Muscle layer of colon (tissue), 2 donors: ENCODE measurements at regions not wholly inside any gene's neighbourhood (a gene's known extent, or its start where the extent isn't known, plus 50 kb on each side); places are given as distances from the start of the nearest gene placed in this dataset.

Source experiments
- H3K27ac ChIP-seq: one replicate; pipeline ENCODE4 v1.7.0; 2013; ENCODE audit warnings: low read depth, mild to moderate bottlenecking, low read length, moderate library complexity
- H3K27me3 ChIP-seq, 2 donors: one replicate each; pipeline ENCODE4 v1.7.0; 2013; ENCODE audit warnings: low read length in 2 of 2, mild to moderate bottlenecking in 2 of 2; ENCODE audit not compliant: insufficient read depth in 2 of 2, control insufficient read depth in 1 of 2
- H3K36me3 ChIP-seq: one replicate; pipeline ENCODE4 v1.7.0; 2013; ENCODE audit warnings: mild to moderate bottlenecking, low read length; ENCODE audit not compliant: insufficient read depth
- H3K4me1 ChIP-seq: one replicate; pipeline ENCODE4 v1.7.0; 2013; ENCODE audit warnings: mild to moderate bottlenecking, low read length; ENCODE audit not compliant: insufficient read depth
- H3K4me3 ChIP-seq, 2 donors: one replicate each; pipeline ENCODE4 v1.7.0; 2013; ENCODE audit warnings: low read length in 2 of 2, low read depth in 1 of 2, mild to moderate bottlenecking in 1 of 2, moderate library complexity in 1 of 2
- H3K9ac ChIP-seq: one replicate; pipeline ENCODE4 v1.7.0; 2013; ENCODE audit warnings: low read length
- H3K9me3 ChIP-seq: one replicate; pipeline ENCODE4 v1.7.0; 2013; ENCODE audit warnings: mild to moderate bottlenecking, low read length
- donor health status: abdominal sarcoma.
- donor health status: Adenocarcinoma of cecum.

- Histone ChIP-seq H3K9me3 (no peaks in the 10 kb centered on the region), H3K27ac (no peak overlapping the region), H3K4me1 (no peaks in the 10 kb centered on the region), H3K4me3 (no peak overlapping the region), H3K27me3 (no peaks in the 10 kb centered on the region), H3K36me3 (no peaks in the 10 kb centered on the region), H3K9ac (no peak overlapping the region)
Measured at GRCh38 chr15:77709135-77709886, 76.6 kb upstream of the LINGO1 start.

- H3K27ac ChIP-seq, result no peak overlapping the region
- H3K4me1 ChIP-seq, result no peaks in the 10 kb centered on the region
- H3K4me3 ChIP-seq, result no peak overlapping the region
- H3K9me3 ChIP-seq, result no peaks in the 10 kb centered on the region
- no peak overlapping the region for H3K9ac ChIP-seq
- no peaks in the 10 kb centered on the region for H3K36me3 ChIP-seq
- H3K27me3 ChIP-seq, result no peaks in the 10 kb centered on the region
Measured at GRCh38 chr15:77706482-77707244, 74.0 kb upstream of the LINGO1 start.

- H3K9ac ChIP-seq, result no peak overlapping the region
- H3K9me3 ChIP-seq, result no peaks in the 10 kb centered on the region
- H3K27ac ChIP-seq, result no peak overlapping the region
- H3K4me3 ChIP-seq, result no peak overlapping the region
- H3K27me3 ChIP-seq, result peaks cover 5 to 17% of the 10 kb centered on the region in 2 donors
- H3K36me3 ChIP-seq, result no peaks in the 10 kb centered on the region
- H3K4me1 ChIP-seq, result no peaks in the 10 kb centered on the region
Measured at GRCh38 chr15:77702211-77702957, 69.7 kb upstream of the LINGO1 start.

- Histone ChIP-seq H3K27ac (no peak overlapping the region), H3K9me3 (no peaks in the 10 kb centered on the region), H3K27me3 (peaks cover 6 to 48% of the 10 kb centered on the region in 2 donors), H3K4me1 (no peaks in the 10 kb centered on the region), H3K9ac (no peak overlapping the region), H3K4me3 (no peak overlapping the region), H3K36me3 (no peaks in the 10 kb centered on the region)
Measured at GRCh38 chr15:77698481-77698880, 65.8 kb upstream of the LINGO1 start.

- no peak overlapping the region for H3K27ac ChIP-seq
- H3K4me3 ChIP-seq, result no peak overlapping the region
- H3K4me1 ChIP-seq, result no peaks in the 10 kb centered on the region
- H3K9me3 ChIP-seq, result no peaks in the 10 kb centered on the region
- H3K27me3 ChIP-seq, result peaks cover 6 to 49% of the 10 kb centered on the region in 2 donors
- no peak overlapping the region for H3K9ac ChIP-seq
- no peaks in the 10 kb centered on the region for H3K36me3 ChIP-seq
Measured at GRCh38 chr15:77697893-77698292, 65.2 kb upstream of the LINGO1 start.

- Histone ChIP-seq H3K27me3 (peaks cover 8 to 54% of the 10 kb centered on the region in 2 donors), H3K36me3 (no peaks in the 10 kb centered on the region), H3K4me3 (no peak overlapping the region), H3K9ac (no peak overlapping the region), H3K9me3 (no peaks in the 10 kb centered on the region), H3K27ac (no peak overlapping the region), H3K4me1 (no peaks in the 10 kb centered on the region)
Measured at GRCh38 chr15:77696871-77697270, 64.2 kb upstream of the LINGO1 start.

GRCh38 chr15:77695961-77696582 is 63.4 kb upstream of the LINGO1 start:
- H3K27ac ChIP-seq, result no peak overlapping the region
- H3K9ac ChIP-seq, result no peak overlapping the region
- H3K27me3 ChIP-seq, result peaks cover 13 to 61% of the 10 kb centered on the region in 2 donors
- no peaks in the 10 kb centered on the region for H3K4me1 ChIP-seq
- no peaks in the 10 kb centered on the region for H3K36me3 ChIP-seq
- no peaks in the 10 kb centered on the region for H3K9me3 ChIP-seq
- H3K4me3 ChIP-seq, result no peak overlapping the region

GRCh38 chr15:77695548-77695947 is 62.8 kb upstream of the LINGO1 start:
- Histone ChIP-seq H3K36me3 (no peaks in the 10 kb centered on the region), H3K27ac (no peak overlapping the region), H3K4me3 (no peak overlapping the region), H3K9ac (no peak overlapping the region), H3K4me1 (no peaks in the 10 kb centered on the region), H3K9me3 (no peaks in the 10 kb centered on the region), H3K27me3 (peaks cover 13 to 65% of the 10 kb centered on the region in 2 donors)

GRCh38 chr15:77693576-77693975 is 60.9 kb upstream of the LINGO1 start:
- Histone ChIP-seq H3K9ac (no peak overlapping the region), H3K27me3 (peaks cover 13 to 59% of the 10 kb centered on the region in 2 donors), H3K9me3 (no peaks in the 10 kb centered on the region), H3K4me1 (no peaks in the 10 kb centered on the region), H3K27ac (no peak overlapping the region), H3K36me3 (no peaks in the 10 kb centered on the region), H3K4me3 (no peak overlapping the region)

- no peak overlapping the region for H3K4me3 ChIP-seq
Measured at GRCh38 chr15:77692614-77693013, 59.9 kb upstream of the LINGO1 start.

GRCh38 chr15:77691607-77692006 is 58.9 kb upstream of the LINGO1 start:
- peaks cover 7 to 43% of the 10 kb centered on the region in 2 donors for H3K27me3 ChIP-seq

More at GRCh38 chr15:77692614-77693013, 59.9 kb upstream of the LINGO1 start:
- H3K27me3 ChIP-seq, result peaks cover 10 to 53% of the 10 kb centered on the region in 2 donors
- H3K4me1 ChIP-seq, result no peaks in the 10 kb centered on the region
- no peaks in the 10 kb centered on the region for H3K36me3 ChIP-seq
- no peaks in the 10 kb centered on the region for H3K9me3 ChIP-seq
- H3K9ac ChIP-seq, result no peak overlapping the region
- no peak overlapping the region for H3K27ac ChIP-seq

More at GRCh38 chr15:77691607-77692006, 58.9 kb upstream of the LINGO1 start:
- no peak overlapping the region for H3K9ac ChIP-seq
- H3K27ac ChIP-seq, result no peak overlapping the region
- H3K4me3 ChIP-seq, result no peak overlapping the region
- H3K4me1 ChIP-seq, result no peaks in the 10 kb centered on the region
- H3K9me3 ChIP-seq, result no peaks in the 10 kb centered on the region
- no peaks in the 10 kb centered on the region for H3K36me3 ChIP-seq
